GM12873 (cell line): ENCODE measurements at regions not wholly inside any gene's neighbourhood (a gene's known extent, or its start where the extent isn't known, plus 50 kb on each side); places are given as distances from the start of the nearest gene placed in this dataset.

Experiments
- CTCF ChIP-seq: IDR thresholded peaks from 2 replicates; pipeline ENCODE4 v1.5.1; 2012; ENCODE audit warnings: low read depth, mild to moderate bottlenecking, moderate library complexity, low read length, control low read depth; ENCODE audit not compliant: insufficient read depth; ENCODE audit errors: missing control alignments

- TF ChIP-seq CTCF = no peak
Observed at GRCh38 chr18:2089396-2089795, 481.9 kb downstream of the METTL4 start.

- no peak for TF ChIP-seq CTCF
Observed at GRCh38 chr18:2091937-2092336, 479.4 kb downstream of the METTL4 start.

- no peak for TF ChIP-seq CTCF
Observed at GRCh38 chr18:2096551-2096950, 474.8 kb downstream of the METTL4 start.

- TF ChIP-seq CTCF = no peak
Observed at GRCh38 chr18:2100694-2101213, 470.6 kb downstream of the METTL4 start.

GRCh38 chr18:2102022-2102421, 469.3 kb downstream of the METTL4 start:
- no peak for TF ChIP-seq CTCF

GRCh38 chr18:2103299-2103698, 468.0 kb downstream of the METTL4 start:
- TF ChIP-seq CTCF = no peak

GRCh38 chr18:2104620-2105462, 466.5 kb downstream of the METTL4 start:
- peak; percentile 86 for TF ChIP-seq CTCF
